HuH-7.5 (cell line): ENCODE measurements at regions not wholly inside any gene's neighbourhood (a gene's known extent, or its start where the extent isn't known, plus 50 kb on each side); places are given as distances from the start of the nearest gene placed in this dataset.
"Not testable (repeated sequence)": the region's sequence is repeated elsewhere in the genome, so short reads cannot be mapped to it uniquely, and the experiment has no call there.

Source experiments
- DNase-seq: peaks from one replicate; pipeline ENCODE4 v3.0.0; 2011; ENCODE audit warnings: low spot score

- no peak for DNase-seq
Measured at GRCh38 chr5:104344809-104345208, 782.2 kb upstream of the NUDT12 start.

- DNase-seq: no peak
Measured at GRCh38 chr5:104327801-104328200, 765.2 kb upstream of the NUDT12 start.

- DNase-seq: no peak
Measured at GRCh38 chr5:104326966-104327365, 764.4 kb upstream of the NUDT12 start.

GRCh38 chr5:104325356-104325755 is 762.8 kb upstream of the NUDT12 start:
- no peak for DNase-seq

GRCh38 chr5:104316676-104317075 is 754.1 kb upstream of the NUDT12 start:
- DNase-seq: not testable (repeated sequence)

- DNase-seq: no peak
Measured at GRCh38 chr5:104312481-104312880, 749.9 kb upstream of the NUDT12 start.

GRCh38 chr5:104305602-104306001 is 743.0 kb upstream of the NUDT12 start:
- no peak for DNase-seq

- DNase-seq: no peak
Measured at GRCh38 chr5:104299998-104300706, 737.6 kb upstream of the NUDT12 start.

GRCh38 chr5:104298518-104298917 is 735.9 kb upstream of the NUDT12 start:
- no peak for DNase-seq

- no peak for DNase-seq
Measured at GRCh38 chr5:104297076-104297475, 734.5 kb upstream of the NUDT12 start.

- DNase-seq: no peak
Measured at GRCh38 chr5:104295991-104296390, 733.4 kb upstream of the NUDT12 start.

- DNase-seq: no peak
Measured at GRCh38 chr5:104283136-104283535, 720.5 kb upstream of the NUDT12 start.

GRCh38 chr5:104273725-104274124 is 711.1 kb upstream of the NUDT12 start:
- DNase-seq: no peak

- DNase-seq: no peak
Measured at GRCh38 chr5:104267320-104268015, 704.9 kb upstream of the NUDT12 start.

- no peak for DNase-seq
Measured at GRCh38 chr5:104266161-104266560, 703.6 kb upstream of the NUDT12 start.

- no peak for DNase-seq
Measured at GRCh38 chr5:104265531-104266140, 703.0 kb upstream of the NUDT12 start.

- DNase-seq: no peak
Measured at GRCh38 chr5:104247260-104247659, 684.7 kb upstream of the NUDT12 start.

- DNase-seq: no peak
Measured at GRCh38 chr5:104241046-104241445, 678.5 kb upstream of the NUDT12 start.

- DNase-seq: no peak
Measured at GRCh38 chr5:104237586-104237985, 675.0 kb upstream of the NUDT12 start.

- no peak for DNase-seq
Measured at GRCh38 chr5:104223885-104224773, 661.5 kb upstream of the NUDT12 start.

GRCh38 chr5:104218200-104218599 is 655.6 kb upstream of the NUDT12 start:
- DNase-seq: no peak

- no peak for DNase-seq
Measured at GRCh38 chr5:104213216-104213615, 650.6 kb upstream of the NUDT12 start.
